ENCODE measurements at regions not wholly inside any gene's neighbourhood (a gene's known extent, or its start where the extent isn't known, plus 50 kb on each side); places are given as distances from the start of the nearest gene placed in this dataset.

- DNase-seq (ENCODE audit: insufficient read length, low spot score) (no peak), FAIRE-seq (no peak)
- TF ChIP-seq, protein P1, sequence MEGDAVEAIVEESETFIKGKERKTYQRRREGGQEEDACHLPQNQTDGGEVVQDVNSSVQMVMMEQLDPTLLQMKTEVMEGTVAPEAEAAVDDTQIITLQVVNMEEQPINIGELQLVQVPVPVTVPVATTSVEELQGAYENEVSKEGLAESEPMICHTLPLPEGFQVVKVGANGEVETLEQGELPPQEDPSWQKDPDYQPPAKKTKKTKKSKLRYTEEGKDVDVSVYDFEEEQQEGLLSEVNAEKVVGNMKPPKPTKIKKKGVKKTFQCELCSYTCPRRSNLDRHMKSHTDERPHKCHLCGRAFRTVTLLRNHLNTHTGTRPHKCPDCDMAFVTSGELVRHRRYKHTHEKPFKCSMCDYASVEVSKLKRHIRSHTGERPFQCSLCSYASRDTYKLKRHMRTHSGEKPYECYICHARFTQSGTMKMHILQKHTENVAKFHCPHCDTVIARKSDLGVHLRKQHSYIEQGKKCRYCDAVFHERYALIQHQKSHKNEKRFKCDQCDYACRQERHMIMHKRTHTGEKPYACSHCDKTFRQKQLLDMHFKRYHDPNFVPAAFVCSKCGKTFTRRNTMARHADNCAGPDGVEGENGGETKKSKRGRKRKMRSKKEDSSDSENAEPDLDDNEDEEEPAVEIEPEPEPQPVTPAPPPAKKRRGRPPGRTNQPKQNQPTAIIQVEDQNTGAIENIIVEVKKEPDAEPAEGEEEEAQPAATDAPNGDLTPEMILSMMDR (IDR thresholded peaks at IDR 0.05; ENCODE audit: insufficient read depth, missing control alignments), result no peak
Measured at GRCh38 chr12:17695495-17695894, 394.5 kb downstream of the RERGL start.

DNA sequence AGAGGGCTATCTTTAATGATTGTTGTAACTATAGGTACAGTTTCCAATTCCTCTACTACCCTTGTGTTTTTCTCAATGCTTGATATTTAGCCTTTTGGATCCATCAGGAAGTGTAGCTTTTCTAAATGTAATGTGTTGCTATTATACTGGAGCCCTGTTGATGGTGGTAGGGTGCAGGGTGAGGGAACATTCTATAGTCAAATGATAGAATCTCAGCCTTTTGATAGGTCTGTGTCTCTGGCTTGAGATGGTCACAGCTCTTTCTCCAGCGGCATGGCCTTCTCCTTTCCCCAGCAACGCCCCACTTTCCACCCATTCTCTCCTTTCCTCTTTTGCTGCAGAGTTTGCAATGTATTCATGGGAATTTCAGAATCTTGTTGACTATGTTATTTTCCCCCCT is 398.6 kb downstream of the RERGL start:
- DNase-seq (ENCODE audit: insufficient read length, low spot score) (no peak), FAIRE-seq (no peak)
- TF ChIP-seq, protein P1 (IDR thresholded peaks at IDR 0.05; ENCODE audit: insufficient read depth, missing control alignments), result no peak

DNA sequence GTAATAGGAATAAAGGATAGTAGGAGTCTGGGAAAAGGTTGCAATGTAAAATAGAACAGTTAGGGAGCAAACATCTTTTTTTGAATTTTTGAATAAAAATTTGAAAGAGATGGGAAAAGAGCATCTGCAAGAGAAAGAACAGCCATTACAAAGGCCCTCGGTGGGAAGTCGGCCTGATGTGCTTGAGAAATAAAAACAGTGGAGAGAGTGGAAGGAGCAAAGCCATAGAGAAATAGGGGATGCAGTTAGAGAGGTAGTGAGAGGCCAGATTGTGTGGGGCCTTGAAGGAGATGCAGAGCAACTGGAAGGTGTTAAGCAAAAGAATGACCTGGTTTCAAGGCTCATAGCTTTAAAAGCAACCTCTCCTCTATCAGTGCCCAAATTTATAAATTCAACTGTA is 409.8 kb downstream of the RERGL start:
- DNase-seq (ENCODE audit: insufficient read length, low spot score) (no peak), FAIRE-seq (no peak)

GRCh38 chr12:17666641-17667324 is 423.2 kb downstream of the RERGL start:
- DNase-seq (ENCODE audit: insufficient read length, low spot score) (no peak), FAIRE-seq (no peak)
- TF ChIP-seq, protein P1 (IDR thresholded peaks at IDR 0.05; ENCODE audit: insufficient read depth, missing control alignments), result no peak

More for the DNA sequence above, 409.8 kb downstream of the RERGL start:
- TF ChIP-seq, protein P1 (IDR thresholded peaks at IDR 0.05; ENCODE audit: insufficient read depth, missing control alignments), result no peak

GRCh38 chr12:17665839-17666238 is 424.2 kb downstream of the RERGL start:
- TF ChIP-seq, protein P1 (IDR thresholded peaks at IDR 0.05; ENCODE audit: insufficient read depth, missing control alignments), result no peak
- no peak for DNase-seq (ENCODE audit: insufficient read length, low spot score)
- no peak for FAIRE-seq

DNA sequence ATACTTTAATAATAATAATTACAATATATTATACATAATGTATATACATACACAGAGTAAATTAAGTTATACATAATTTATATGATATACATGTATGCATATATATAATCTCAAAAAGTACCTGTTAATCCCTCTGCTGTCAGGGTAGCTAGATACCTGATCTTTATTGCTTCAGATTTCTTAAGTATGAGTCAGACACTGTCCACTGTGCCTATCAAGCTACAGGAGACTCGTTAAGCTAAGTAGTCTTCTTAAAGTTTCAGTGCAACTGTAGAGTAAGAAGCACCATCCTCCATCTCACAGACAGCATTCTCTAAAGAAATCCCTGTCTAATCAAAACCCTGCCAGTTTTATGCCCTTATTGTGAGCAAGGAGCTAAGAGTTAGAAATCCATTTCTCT is 428.7 kb downstream of the RERGL start:
- FAIRE-seq, result no peak

GRCh38 chr12:17652436-17652835 is 437.6 kb downstream of the RERGL start:
- FAIRE-seq (no peak), DNase-seq (ENCODE audit: insufficient read length, low spot score) (no peak)
- TF ChIP-seq, protein P1 (IDR thresholded peaks at IDR 0.05; ENCODE audit: insufficient read depth, missing control alignments), result no peak

More for the DNA sequence above, 428.7 kb downstream of the RERGL start:
- TF ChIP-seq, protein P1 (IDR thresholded peaks at IDR 0.05; ENCODE audit: insufficient read depth, missing control alignments), result no peak
- no peak for DNase-seq (ENCODE audit: insufficient read length, low spot score)

All from D721Med (cell line).